ENCODE measurements at regions not wholly inside any gene's neighbourhood (a gene's known extent, or its start where the extent isn't known, plus 50 kb on each side); places are given as distances from the start of the nearest gene placed in this dataset.

GRCh38 chr9:87787735-87788134 is 61.8 kb downstream of the CTSL start (continued):
- TF ChIP-seq, protein P1, sequence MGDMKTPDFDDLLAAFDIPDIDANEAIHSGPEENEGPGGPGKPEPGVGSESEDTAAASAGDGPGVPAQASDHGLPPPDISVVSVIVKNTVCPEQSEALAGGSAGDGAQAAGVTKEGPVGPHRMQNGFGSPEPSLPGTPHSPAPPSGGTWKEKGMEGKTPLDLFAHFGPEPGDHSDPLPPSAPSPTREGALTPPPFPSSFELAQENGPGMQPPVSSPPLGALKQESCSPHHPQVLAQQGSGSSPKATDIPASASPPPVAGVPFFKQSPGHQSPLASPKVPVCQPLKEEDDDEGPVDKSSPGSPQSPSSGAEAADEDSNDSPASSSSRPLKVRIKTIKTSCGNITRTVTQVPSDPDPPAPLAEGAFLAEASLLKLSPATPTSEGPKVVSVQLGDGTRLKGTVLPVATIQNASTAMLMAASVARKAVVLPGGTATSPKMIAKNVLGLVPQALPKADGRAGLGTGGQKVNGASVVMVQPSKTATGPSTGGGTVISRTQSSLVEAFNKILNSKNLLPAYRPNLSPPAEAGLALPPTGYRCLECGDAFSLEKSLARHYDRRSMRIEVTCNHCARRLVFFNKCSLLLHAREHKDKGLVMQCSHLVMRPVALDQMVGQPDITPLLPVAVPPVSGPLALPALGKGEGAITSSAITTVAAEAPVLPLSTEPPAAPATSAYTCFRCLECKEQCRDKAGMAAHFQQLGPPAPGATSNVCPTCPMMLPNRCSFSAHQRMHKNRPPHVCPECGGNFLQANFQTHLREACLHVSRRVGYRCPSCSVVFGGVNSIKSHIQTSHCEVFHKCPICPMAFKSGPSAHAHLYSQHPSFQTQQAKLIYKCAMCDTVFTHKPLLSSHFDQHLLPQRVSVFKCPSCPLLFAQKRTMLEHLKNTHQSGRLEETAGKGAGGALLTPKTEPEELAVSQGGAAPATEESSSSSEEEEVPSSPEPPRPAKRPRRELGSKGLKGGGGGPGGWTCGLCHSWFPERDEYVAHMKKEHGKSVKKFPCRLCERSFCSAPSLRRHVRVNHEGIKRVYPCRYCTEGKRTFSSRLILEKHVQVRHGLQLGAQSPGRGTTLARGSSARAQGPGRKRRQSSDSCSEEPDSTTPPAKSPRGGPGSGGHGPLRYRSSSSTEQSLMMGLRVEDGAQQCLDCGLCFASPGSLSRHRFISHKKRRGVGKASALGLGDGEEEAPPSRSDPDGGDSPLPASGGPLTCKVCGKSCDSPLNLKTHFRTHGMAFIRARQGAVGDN (IDR thresholded peaks at IDR 0.05): no peak
- TF ChIP-seq MYB (IDR thresholded peaks at IDR 0.05; ENCODE audit: borderline replicate concordance, low read depth, low read length) (no peak), WRNIP1 (IDR thresholded peaks at IDR 0.05; ENCODE audit: borderline replicate concordance, low read depth, low read length) (no peak), BACH1 (IDR thresholded peaks at IDR 0.05; ENCODE audit: borderline replicate concordance) (no peak), TCF12 (IDR thresholded peaks at IDR 0.05; ENCODE audit: low read depth, low read length) (no peak), BMI1 (IDR thresholded peaks at IDR 0.05; ENCODE audit: borderline replicate concordance) (no peak), HSF1 (IDR thresholded peaks at IDR 0.05; ENCODE audit: low read depth, low read length) (no peak)

DNA sequence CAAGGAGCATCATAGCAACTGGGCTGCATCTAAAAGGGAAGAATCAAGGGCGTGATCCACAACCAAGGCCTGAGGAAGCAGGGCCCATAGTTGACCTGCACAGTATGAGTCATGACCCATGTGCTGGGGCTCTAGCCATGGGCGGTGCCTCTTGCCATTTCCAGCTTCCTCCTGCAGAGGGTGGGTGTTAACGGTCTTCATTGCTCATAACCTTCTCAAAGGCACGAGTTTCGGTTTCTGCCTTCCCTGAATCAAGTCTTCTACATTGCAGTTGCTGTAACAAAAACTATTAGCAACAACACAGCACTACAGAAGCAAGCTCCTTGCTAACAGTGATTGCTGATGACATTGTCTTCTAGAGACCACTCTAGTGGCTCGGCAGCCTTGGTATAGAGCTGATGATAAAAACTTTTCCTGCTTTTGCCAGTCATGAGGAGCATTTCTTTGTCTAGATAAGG is 66.9 kb downstream of the CTSL start:
- SMC1A ChIA-PET (ENCODE audit: uncharacterized antibody, unreplicated experiment): no interaction called here
- CTCF ChIA-PET: no interaction called here
- POLR2A ChIA-PET: no interaction called here
- Histone ChIP-seq H3K4me1 (ENCODE audit: control insufficient read depth, insufficient read depth, low read length) (0 out of 2 replicates have a peak, but pooled peaks cover 3% of the 10 kb centered on the region), H3K4me3 (no peak overlapping the region), H3K36me3 (ENCODE audit: control insufficient read depth in 2 of 2, insufficient read depth in 2 of 2, low read length in 1 of 2) (no peaks in the 10 kb centered on the region), H3K27ac (ENCODE audit: control insufficient read depth, insufficient read depth) (no peak overlapping the region), H3K27me3 (replicated peaks in 1 of 2; ENCODE audit: control insufficient read depth in 2 of 2, insufficient read depth in 2 of 2, low read length in 1 of 2) (no peaks in the 10 kb centered on the region; a peak in 1 of 4 replicates), H3K79me2 (ENCODE audit: control insufficient read depth, insufficient read depth, low read length) (no peaks in the 10 kb centered on the region), H2AFZ (ENCODE audit: control insufficient read depth, low read depth, low read length) (no peak overlapping the region), H3K9ac (ENCODE audit: control insufficient read depth, insufficient read depth, low read length) (no peak overlapping the region), H3K4me2 (ENCODE audit: control insufficient read depth, insufficient read depth) (no peak overlapping the region), H3K9me3 (replicated peaks; ENCODE audit: control insufficient read depth, insufficient read depth, low read length) (no peaks in the 10 kb centered on the region; the same call in 2 of the 3 replicates), H4K20me1 (ENCODE audit: control insufficient read depth, insufficient read depth) (no peaks in the 10 kb centered on the region)
- RAD21 ChIA-PET (ENCODE audit: unreplicated experiment): no interaction called here
- intact Hi-C loops (cut with micrococcal nuclease; ENCODE audit: unreplicated experiment) (no loop called here), in situ Hi-C loops (cut with MboI) (no loop called here)
- FAIRE-seq (peak; percentile 54), ATAC-seq (peak; percentile 95), DNase-seq (ENCODE audit: low read depth, low spot score) (peak; percentile 36)
- 12% methylated on average over 6 of the region's 6 CpGs for WGBS (ENCODE audit: insufficient coverage, insufficient replicate concordance, low lambda C conversion rate, missing lambda C conversion rate)
- BruUV-seq (replicated peaks): no TSS peak
- no peak for TF ChIP-seq NRF1 (conservative IDR thresholded peaks at IDR 0.05; ENCODE audit: low read depth, low read length)
- no peak for TF ChIP-seq NFIC (IDR thresholded peaks at IDR 0.05; ENCODE audit: low read depth, low read length)
- peak; percentile 43 to 56; a peak in 3 of 4 replicates for TF ChIP-seq BHLHE40 (IDR thresholded peaks at IDR 0.05; ENCODE audit: borderline replicate concordance in 1 of 2, low read depth in 2 of 2, low read length in 1 of 2)
- TF ChIP-seq, protein P2, sequence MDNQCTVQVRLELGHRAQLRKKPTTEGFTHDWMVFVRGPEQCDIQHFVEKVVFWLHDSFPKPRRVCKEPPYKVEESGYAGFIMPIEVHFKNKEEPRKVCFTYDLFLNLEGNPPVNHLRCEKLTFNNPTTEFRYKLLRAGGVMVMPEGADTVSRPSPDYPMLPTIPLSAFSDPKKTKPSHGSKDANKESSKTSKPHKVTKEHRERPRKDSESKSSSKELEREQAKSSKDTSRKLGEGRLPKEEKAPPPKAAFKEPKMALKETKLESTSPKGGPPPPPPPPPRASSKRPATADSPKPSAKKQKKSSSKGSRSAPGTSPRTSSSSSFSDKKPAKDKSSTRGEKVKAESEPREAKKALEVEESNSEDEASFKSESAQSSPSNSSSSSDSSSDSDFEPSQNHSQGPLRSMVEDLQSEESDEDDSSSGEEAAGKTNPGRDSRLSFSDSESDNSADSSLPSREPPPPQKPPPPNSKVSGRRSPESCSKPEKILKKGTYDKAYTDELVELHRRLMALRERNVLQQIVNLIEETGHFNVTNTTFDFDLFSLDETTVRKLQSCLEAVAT (IDR thresholded peaks at IDR 0.05): no peak
- TF ChIP-seq NR2F1 (conservative IDR thresholded peaks at IDR 0.05): no peak
- TF ChIP-seq JUNB (IDR thresholded peaks at IDR 0.05): peak; percentile 43
- TF ChIP-seq, protein P3, sequence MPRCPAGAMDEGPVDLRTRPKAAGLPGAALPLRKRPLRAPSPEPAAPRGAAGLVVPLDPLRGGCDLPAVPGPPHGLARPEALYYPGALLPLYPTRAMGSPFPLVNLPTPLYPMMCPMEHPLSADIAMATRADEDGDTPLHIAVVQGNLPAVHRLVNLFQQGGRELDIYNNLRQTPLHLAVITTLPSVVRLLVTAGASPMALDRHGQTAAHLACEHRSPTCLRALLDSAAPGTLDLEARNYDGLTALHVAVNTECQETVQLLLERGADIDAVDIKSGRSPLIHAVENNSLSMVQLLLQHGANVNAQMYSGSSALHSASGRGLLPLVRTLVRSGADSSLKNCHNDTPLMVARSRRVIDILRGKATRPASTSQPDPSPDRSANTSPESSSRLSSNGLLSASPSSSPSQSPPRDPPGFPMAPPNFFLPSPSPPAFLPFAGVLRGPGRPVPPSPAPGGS (IDR thresholded peaks at IDR 0.05; ENCODE audit: borderline replicate concordance, insufficient read depth, low read depth, low read length, poor library complexity, severe bottlenecking): peak; percentile 19
